Activated CD8-positive, alpha-beta T cell treated with anti-CD3 and anti-CD28 coated beads for 36 hours (primary cell): ENCODE measurements at regions not wholly inside any gene's neighbourhood (a gene's known extent, or its start where the extent isn't known, plus 50 kb on each side); places are given as distances from the start of the nearest gene placed in this dataset.

Experiments used
- ATAC-seq: fragments of 200-7000 bp; cut with Tn5 transposase; one replicate; pipeline ENCODE4 v1.10.0; 2021; ENCODE audit warnings: mild to moderate bottlenecking, moderate library complexity
- CTCF ChIA-PET: fragments of 350-600 bp; sonication (Branson Sonifier 250); formaldehyde crosslinking; loops from one replicate; lab custom pipeline; 2021; ENCODE audit warnings: antibody characterized with exemption; lab: Charles Lee
- POLR2A ChIA-PET: fragments of 350-600 bp; sonication (Branson Sonifier 250); formaldehyde crosslinking; loops from one replicate; lab custom pipeline; 2021; ENCODE audit warnings: antibody characterized with exemption; lab: Charles Lee
- DNase-seq: peaks from one replicate; pipeline ENCODE4 v3.0.0-alpha.2; 2020
- H3K27ac Mint-ChIP-seq: one replicate; pipeline ENCODE4 v1.8.0; 2021; ENCODE audit warnings: mild to moderate bottlenecking, mixed read lengths
- H3K27me3 Mint-ChIP-seq: one replicate; pipeline ENCODE4 v1.8.0; 2021; ENCODE audit warnings: mixed read lengths
- H3K36me3 Mint-ChIP-seq: one replicate; pipeline ENCODE4 v1.8.0; 2021; ENCODE audit warnings: low read depth, mixed read lengths
- H3K4me1 Mint-ChIP-seq: one replicate; pipeline ENCODE4 v1.8.0; 2021; ENCODE audit warnings: low read depth, mixed read lengths
- H3K4me3 Mint-ChIP-seq: one replicate; pipeline ENCODE4 v1.8.0; 2021; ENCODE audit warnings: mild to moderate bottlenecking, moderate library complexity, mixed read lengths
- H3K9me3 Mint-ChIP-seq: one replicate; pipeline ENCODE4 v1.8.0; 2021; ENCODE audit warnings: mixed read lengths
- CTCF ChIP-seq: fragments of 200-600 bp; IDR thresholded peaks from one replicate; pipeline ENCODE4 v1.8.0; 2022; ENCODE audit warnings: antibody characterized with exemption, mild to moderate bottlenecking
- intact Hi-C: fragments of 100-400 bp; cut with micrococcal nuclease; formaldehyde crosslinking; loops from one replicate; pipeline ENCODE4 v1.10.0; 2022

GRCh38 chr11:24390016-24390415, 106.8 kb upstream of the LUZP2 start:
- Mint-ChIP-seq H3K4me1 (no peaks in the 10 kb centered on the region), H3K27me3 (no peaks in the 10 kb centered on the region), H3K27ac (no peak overlapping the region), H3K9me3 (peaks cover 3% of the 10 kb centered on the region), H3K36me3 (no peaks in the 10 kb centered on the region), H3K4me3 (no peak overlapping the region)
- ChIA-PET POLR2A (no interaction called here), CTCF (no interaction called here)
- ATAC-seq, result no peak
- no peak for TF ChIP-seq CTCF
- intact Hi-C loops, result no loop called here
- DNase-seq, result no peak

- no peak for ATAC-seq
- Mint-ChIP-seq H3K4me1 (no peaks in the 10 kb centered on the region), H3K27me3 (no peaks in the 10 kb centered on the region), H3K27ac (no peak overlapping the region), H3K36me3 (no peaks in the 10 kb centered on the region), H3K4me3 (no peak overlapping the region), H3K9me3 (peaks cover 3% of the 10 kb centered on the region)
- POLR2A ChIA-PET, result no interaction called here
- CTCF ChIA-PET, result no interaction called here
- TF ChIP-seq CTCF, result no peak
- intact Hi-C loops, result no loop called here
- no peak for DNase-seq
These were observed 106.1 kb upstream of the LUZP2 start for GRCh38 chr11:24390762-24391161.

- Mint-ChIP-seq H3K27me3 (no peaks in the 10 kb centered on the region), H3K4me1 (no peaks in the 10 kb centered on the region), H3K36me3 (no peaks in the 10 kb centered on the region), H3K9me3 (peaks cover 3% of the 10 kb centered on the region), H3K27ac (no peak overlapping the region), H3K4me3 (no peak overlapping the region)
- ChIA-PET POLR2A (no interaction called here), CTCF (no interaction called here)
- no peak for TF ChIP-seq CTCF
- intact Hi-C loops, result no loop called here
- DNase-seq, result no peak
- no peak for ATAC-seq
These were observed 105.7 kb upstream of the LUZP2 start for GRCh38 chr11:24391167-24391566.

GRCh38 chr11:24400059-24400665, 96.7 kb upstream of the LUZP2 start:
- Mint-ChIP-seq H3K27me3 (no peaks in the 10 kb centered on the region), H3K27ac (no peak overlapping the region), H3K36me3 (no peaks in the 10 kb centered on the region), H3K4me3 (no peak overlapping the region), H3K4me1 (no peaks in the 10 kb centered on the region), H3K9me3 (no peaks in the 10 kb centered on the region)
- ChIA-PET CTCF (no interaction called here), POLR2A (no interaction called here)
- TF ChIP-seq CTCF, result no peak
- ATAC-seq, result no peak
- intact Hi-C loops, result no loop called here
- no peak for DNase-seq

- no peaks in the 10 kb centered on the region for H3K9me3 Mint-ChIP-seq
- H3K27ac Mint-ChIP-seq, result no peak overlapping the region
- intact Hi-C loops, result no loop called here
- ChIA-PET CTCF (no interaction called here), POLR2A (no interaction called here)
- ATAC-seq (no peak), DNase-seq (no peak)
- no peaks in the 10 kb centered on the region for H3K27me3 Mint-ChIP-seq
- no peaks in the 10 kb centered on the region for H3K4me1 Mint-ChIP-seq
- no peak overlapping the region for H3K4me3 Mint-ChIP-seq
- no peaks in the 10 kb centered on the region for H3K36me3 Mint-ChIP-seq
- TF ChIP-seq CTCF, result no peak
These were observed 90.5 kb upstream of the LUZP2 start for GRCh38 chr11:24406389-24406788.
